ENCODE measurements at regions not wholly inside any gene's neighbourhood (a gene's known extent, or its start where the extent isn't known, plus 50 kb on each side); places are given as distances from the start of the nearest gene placed in this dataset.

DNA sequence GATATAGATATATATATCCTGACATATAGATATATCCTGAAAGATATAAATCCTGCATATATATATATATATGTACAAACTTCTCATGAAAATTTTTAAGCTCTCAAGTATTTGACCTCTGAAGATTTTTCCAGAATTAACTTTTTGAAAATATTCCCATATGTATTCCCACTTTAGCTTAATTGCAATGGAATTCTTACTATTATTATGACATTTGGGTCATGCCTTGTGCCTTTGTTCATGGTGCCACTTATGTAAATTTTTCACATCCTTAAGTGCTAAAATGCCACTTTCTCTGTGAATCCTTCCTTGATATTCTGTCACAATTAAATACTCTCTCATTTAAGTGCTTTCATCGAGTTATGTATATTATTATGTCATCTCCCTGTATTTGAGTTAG is 398.2 kb upstream of the SEL1L start:
- TF ChIP-seq REST (IDR thresholded peaks at IDR 0.05; ENCODE audit: insufficient replicate concordance, low read depth) (no peak), SPI1 (IDR thresholded peaks at IDR 0.05; ENCODE audit: borderline replicate concordance, low read depth) (no peak), GABPA (IDR thresholded peaks at IDR 0.05; ENCODE audit: low read depth) (no peak), POLR2AphosphoS5 (IDR thresholded peaks at IDR 0.05; ENCODE audit: low read depth) (no peak)
- TF ChIP-seq, protein P1, sequence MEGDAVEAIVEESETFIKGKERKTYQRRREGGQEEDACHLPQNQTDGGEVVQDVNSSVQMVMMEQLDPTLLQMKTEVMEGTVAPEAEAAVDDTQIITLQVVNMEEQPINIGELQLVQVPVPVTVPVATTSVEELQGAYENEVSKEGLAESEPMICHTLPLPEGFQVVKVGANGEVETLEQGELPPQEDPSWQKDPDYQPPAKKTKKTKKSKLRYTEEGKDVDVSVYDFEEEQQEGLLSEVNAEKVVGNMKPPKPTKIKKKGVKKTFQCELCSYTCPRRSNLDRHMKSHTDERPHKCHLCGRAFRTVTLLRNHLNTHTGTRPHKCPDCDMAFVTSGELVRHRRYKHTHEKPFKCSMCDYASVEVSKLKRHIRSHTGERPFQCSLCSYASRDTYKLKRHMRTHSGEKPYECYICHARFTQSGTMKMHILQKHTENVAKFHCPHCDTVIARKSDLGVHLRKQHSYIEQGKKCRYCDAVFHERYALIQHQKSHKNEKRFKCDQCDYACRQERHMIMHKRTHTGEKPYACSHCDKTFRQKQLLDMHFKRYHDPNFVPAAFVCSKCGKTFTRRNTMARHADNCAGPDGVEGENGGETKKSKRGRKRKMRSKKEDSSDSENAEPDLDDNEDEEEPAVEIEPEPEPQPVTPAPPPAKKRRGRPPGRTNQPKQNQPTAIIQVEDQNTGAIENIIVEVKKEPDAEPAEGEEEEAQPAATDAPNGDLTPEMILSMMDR (IDR thresholded peaks at IDR 0.05; ENCODE audit: insufficient read depth, low read length) = no peak
- H3K27ac ChIP-seq (replicated peaks) = no peak overlapping the region
- no peaks in the 10 kb centered on the region for H3K27me3 ChIP-seq (ENCODE audit: insufficient read depth, poor library complexity, severe bottlenecking)
- H3K4me3 ChIP-seq (replicated peaks; ENCODE audit: insufficient read depth, low read length) = no peak overlapping the region
- DNase-seq (ENCODE audit: low read depth in 1 of 2, low spot score in 1 of 2) = no peak

DNA sequence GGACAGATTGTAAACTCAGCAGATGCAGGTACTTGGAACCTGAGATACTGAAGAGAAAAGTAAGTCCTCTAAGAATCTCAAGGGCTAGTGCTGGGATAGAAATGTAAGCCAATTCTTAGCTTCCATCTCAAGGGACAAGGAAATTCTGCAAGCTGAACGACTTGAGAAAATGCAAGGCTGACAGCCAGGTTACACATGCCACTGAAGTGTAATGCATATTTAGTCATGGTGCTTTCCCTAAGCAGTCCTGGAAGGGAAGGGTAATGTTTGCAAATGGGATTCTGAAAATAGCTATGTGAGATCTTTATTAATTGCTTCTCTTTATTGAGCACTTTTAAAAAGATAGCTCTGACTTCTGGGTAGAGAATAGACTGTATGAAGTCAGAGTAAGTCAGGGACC is 402.7 kb upstream of the SEL1L start:
- Histone ChIP-seq H3K4me3 (replicated peaks; ENCODE audit: insufficient read depth, low read length) (no peak overlapping the region), H3K27me3 (ENCODE audit: insufficient read depth, poor library complexity, severe bottlenecking) (no peaks in the 10 kb centered on the region), H3K27ac (replicated peaks) (no peak overlapping the region)
- no peak for TF ChIP-seq GABPA (IDR thresholded peaks at IDR 0.05; ENCODE audit: low read depth)
- TF ChIP-seq REST (IDR thresholded peaks at IDR 0.05; ENCODE audit: insufficient replicate concordance, low read depth) = no peak
- no peak for TF ChIP-seq POLR2AphosphoS5 (IDR thresholded peaks at IDR 0.05; ENCODE audit: low read depth)
- TF ChIP-seq SPI1 (IDR thresholded peaks at IDR 0.05; ENCODE audit: borderline replicate concordance, low read depth) = no peak
- TF ChIP-seq, protein P1 (IDR thresholded peaks at IDR 0.05; ENCODE audit: insufficient read depth, low read length) = no peak
- DNase-seq (ENCODE audit: low read depth in 1 of 2, low spot score in 1 of 2) = no peak

GRCh38 chr14:81936902-81937301 is 403.2 kb upstream of the SEL1L start:
- no peak for TF ChIP-seq GABPA (IDR thresholded peaks at IDR 0.05; ENCODE audit: low read depth)
- TF ChIP-seq POLR2AphosphoS5 (IDR thresholded peaks at IDR 0.05; ENCODE audit: low read depth) = no peak
- no peak for TF ChIP-seq REST (IDR thresholded peaks at IDR 0.05; ENCODE audit: insufficient replicate concordance, low read depth)
- TF ChIP-seq, protein P1 (IDR thresholded peaks at IDR 0.05; ENCODE audit: insufficient read depth, low read length) = no peak
- TF ChIP-seq SPI1 (IDR thresholded peaks at IDR 0.05; ENCODE audit: borderline replicate concordance, low read depth) = no peak
- DNase-seq (ENCODE audit: low read depth in 1 of 2, low spot score in 1 of 2) = no peak
- Histone ChIP-seq H3K4me3 (replicated peaks; ENCODE audit: insufficient read depth, low read length) (no peak overlapping the region), H3K27me3 (ENCODE audit: insufficient read depth, poor library complexity, severe bottlenecking) (no peaks in the 10 kb centered on the region), H3K27ac (replicated peaks) (no peak overlapping the region)
